NCI-H2081 (cell line): ENCODE measurements at regions not wholly inside any gene's neighbourhood (a gene's known extent, or its start where the extent isn't known, plus 50 kb on each side); places are given as distances from the start of the nearest gene placed in this dataset.

Source experiments
- DNase-seq, 2 experiments: peaks; one replicate each; lab custom pipeline; 2025; lab: John Stamatoyannopoulos, UW

DNA sequence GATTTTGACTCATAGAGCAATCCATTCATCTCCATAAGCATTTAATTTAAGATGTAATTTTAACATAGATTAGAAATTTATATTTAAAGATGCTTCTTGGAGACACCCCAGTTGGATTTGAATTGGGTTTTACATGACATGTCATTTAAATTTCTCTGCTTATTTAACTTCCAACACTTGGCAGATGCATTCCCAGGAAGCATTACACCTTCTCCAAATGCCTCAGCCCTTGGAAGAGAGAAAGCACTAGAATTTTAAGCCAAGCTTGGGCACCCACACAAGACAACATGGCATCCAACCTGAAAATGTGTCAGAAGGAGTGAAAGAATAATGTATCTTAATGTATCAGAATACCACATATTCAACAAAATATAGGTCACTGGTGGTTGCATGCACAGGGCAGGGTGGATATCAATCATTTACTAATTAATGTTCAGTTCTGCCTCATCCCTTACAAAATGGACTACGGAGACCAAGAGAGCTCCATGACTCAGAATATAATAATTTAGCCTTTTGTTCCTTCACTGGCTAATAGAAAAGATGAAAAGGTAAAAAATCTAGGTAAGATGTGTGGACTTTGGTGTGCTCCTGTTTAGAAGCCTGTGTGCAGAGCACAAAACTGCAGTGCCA is 541.7 kb upstream of the SORCS1 start:
- no peak for DNase-seq

GRCh38 chr10:107701943-107702342 is 537.4 kb upstream of the SORCS1 start:
- no peak for DNase-seq

GRCh38 chr10:107692072-107692471 is 527.6 kb upstream of the SORCS1 start:
- no peak for DNase-seq

GRCh38 chr10:107689323-107689722 is 524.8 kb upstream of the SORCS1 start:
- no peak for DNase-seq

DNA sequence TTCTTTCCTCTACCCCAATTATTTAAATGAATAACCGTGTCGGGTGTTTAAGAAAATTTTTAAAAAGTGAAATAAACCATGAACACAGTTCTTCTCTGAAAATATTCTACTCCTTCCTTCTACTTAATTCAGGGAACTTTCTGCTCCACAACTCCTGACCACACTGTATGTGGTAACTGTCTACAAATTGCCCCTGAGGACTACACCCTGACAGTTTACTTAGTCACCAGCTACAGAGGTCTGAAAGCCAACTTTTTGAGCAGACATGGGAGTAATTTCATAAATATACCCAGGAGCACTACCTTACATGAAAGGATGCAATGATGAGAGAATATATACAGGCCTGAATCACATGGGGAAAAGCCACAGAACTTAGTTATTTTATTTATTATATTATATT is 523.2 kb upstream of the SORCS1 start:
- no peak for DNase-seq

DNA sequence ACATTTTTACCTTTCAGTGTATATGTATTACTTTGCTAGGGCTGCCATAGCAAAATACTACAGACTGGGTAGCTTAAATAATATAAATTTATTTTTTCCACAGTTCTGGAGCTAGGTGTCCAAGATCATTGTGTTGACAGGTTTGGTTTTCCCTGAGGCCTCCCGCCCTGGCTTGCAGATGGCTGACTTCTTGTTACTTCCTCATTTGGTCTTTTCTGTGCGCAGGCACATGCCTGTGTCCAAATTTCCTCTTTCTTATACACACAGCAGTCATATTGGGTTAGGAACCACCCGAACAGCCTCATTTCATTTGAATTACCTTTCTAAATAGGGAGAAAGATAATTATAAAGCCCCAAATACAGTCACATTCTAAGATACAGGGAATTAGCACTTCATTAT is 521.6 kb upstream of the SORCS1 start:
- DNase-seq, result no peak

DNA sequence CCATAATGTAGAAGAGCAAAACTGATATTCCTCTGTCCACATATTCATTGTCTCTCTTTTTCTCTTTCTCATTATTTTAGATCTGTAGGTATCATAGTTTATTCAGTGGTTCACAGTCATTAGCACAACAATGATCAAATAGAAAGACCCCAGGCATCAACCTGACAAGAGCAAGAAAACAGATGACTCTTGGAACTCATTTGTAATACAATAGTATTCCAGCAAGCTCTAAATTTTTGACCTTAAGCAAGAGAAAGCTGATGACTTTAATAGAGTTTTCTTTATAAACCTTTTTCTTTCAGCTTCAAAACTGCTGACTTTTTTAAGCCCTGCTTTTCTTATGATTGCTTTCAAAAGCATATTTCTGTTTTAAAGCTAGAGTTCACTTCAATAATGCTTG is 507.5 kb upstream of the SORCS1 start:
- DNase-seq, result no peak

- DNase-seq, result no peak
Observed at GRCh38 chr10:107666214-107666613, 501.7 kb upstream of the SORCS1 start.

- no peak for DNase-seq
Observed at GRCh38 chr10:107665459-107665858, 501.0 kb upstream of the SORCS1 start.

- no peak for DNase-seq
Observed at GRCh38 chr10:107657851-107658250, 493.3 kb upstream of the SORCS1 start.

- DNase-seq, result no peak
Observed at GRCh38 chr10:107656932-107657331, 492.4 kb upstream of the SORCS1 start.

DNA sequence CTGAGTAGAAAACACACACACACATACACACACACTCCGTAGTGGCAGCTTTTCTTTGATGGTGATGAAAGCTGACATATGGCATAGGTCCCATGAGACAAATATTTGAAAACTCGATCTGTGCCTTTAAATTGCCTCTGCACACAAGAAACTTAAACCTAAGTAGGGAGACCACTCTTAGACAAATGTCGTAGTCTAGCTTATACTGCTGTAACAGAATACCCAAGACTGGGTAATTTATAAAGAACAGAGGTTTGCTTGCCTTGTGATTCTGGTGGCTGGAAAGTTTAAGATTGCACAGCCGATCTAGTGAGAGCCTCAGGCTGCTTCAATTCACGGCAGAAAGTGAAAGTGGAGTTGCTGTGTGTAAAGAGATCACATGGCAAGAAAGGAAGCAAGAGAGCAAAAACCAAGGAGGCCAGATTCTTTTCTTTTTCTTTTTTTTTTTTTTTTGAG is 489.4 kb upstream of the SORCS1 start:
- peak in 1 of 2 experiments; percentile 0 for DNase-seq

DNA sequence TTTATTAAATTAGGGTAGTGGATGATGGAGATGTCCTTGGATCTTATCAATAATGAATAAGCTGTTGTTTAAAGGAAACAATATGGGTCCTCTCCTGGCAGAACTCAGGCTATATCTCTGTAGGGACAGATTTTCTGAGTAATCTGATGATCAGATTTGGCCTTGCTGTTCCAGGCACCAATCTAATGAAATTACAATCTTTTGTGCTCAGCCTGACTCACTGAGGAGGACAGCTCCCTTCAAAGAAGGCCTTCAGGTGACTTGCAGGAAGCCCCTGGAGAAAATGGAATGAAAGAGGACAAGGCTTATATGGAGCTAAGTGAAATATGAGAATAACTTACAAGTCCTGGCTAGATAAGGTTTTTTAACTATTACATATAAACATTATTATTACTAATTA is 486.4 kb upstream of the SORCS1 start:
- no peak for DNase-seq

- DNase-seq, result no peak
Observed at GRCh38 chr10:107649249-107649648, 484.7 kb upstream of the SORCS1 start.

DNA sequence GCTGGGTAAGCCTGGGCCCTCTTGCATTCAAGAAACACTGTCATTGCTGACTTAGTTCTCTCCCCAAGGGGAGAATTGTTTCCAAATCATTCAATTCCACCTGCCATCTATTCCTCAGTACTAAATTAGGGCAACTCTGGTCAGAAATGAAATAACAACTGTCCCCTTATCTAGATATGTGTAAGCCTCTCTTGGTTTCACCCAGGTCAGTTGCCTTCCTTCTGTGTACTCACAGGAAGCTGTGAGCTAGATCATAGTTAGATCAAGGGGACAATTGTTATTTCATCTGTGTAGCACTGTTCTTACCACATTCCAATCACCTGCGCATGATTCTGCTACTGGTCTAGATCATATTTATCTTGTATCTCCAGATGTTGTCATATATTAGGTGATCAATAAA is 483.0 kb upstream of the SORCS1 start:
- DNase-seq, result no peak

GRCh38 chr10:107631876-107632275 is 467.4 kb upstream of the SORCS1 start:
- no peak for DNase-seq

- no peak for DNase-seq
Observed at GRCh38 chr10:107626862-107627261, 462.4 kb upstream of the SORCS1 start.

- no peak for DNase-seq
Observed at GRCh38 chr10:107623292-107623691, 458.8 kb upstream of the SORCS1 start.

GRCh38 chr10:107619139-107619538 is 454.6 kb upstream of the SORCS1 start:
- DNase-seq, result no peak

- no peak for DNase-seq
Observed at GRCh38 chr10:107618504-107618994, 454.0 kb upstream of the SORCS1 start.

DNA sequence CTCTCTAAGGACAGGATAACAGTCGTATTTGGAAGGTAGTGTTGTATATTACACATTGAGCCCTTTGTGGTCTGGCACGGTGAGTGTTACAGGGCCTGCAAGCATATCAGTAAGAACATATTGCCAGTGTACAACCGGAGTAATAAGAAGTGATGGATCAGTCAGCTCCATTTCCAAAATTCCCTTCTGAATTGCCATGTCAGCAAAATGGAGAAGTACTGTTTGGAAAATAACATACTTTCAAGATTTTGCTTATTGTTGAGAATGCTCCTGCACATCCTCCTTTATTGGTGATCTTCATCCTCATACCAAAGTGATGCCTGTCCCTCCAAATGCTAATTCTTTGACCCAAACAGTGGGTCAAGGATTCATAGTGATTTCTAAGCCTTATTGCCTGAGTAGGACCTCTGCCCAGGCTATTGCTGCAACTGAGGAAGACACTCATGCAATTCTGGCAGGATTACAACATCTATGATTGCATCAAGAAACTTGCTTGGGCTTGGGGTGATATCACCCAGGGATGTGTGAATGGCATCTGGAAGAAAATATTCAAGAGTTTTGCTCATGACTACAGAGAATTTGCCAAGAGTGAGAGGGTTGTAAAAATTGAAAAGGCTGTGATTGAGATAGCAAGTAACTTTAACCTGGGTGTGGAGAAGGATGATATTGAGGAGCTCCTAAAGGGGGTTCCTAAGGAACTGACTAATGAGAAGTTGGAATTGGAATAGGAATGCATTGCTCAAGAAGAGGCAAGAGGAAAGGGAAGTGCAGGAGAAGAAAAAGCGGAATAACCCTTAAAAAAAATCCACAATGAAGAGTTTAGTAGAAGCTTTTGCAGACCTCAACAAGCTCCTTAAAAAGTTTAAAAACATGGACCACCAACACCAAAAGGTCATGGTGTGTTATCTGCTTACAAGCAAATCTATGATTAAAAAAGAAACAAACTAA is 452.2 kb upstream of the SORCS1 start:
- DNase-seq, result no peak

GRCh38 chr10:107616031-107616430 is 451.5 kb upstream of the SORCS1 start:
- no peak for DNase-seq
